HEK293 (cell line): ENCODE measurements at regions not wholly inside any gene's neighbourhood (a gene's known extent, or its start where the extent isn't known, plus 50 kb on each side); places are given as distances from the start of the nearest gene placed in this dataset.

Experiments
- CTCF ChIP-seq: fragments of 450-650 bp; formaldehyde crosslinking; IDR thresholded peaks from 2 replicates; pipeline ENCODE4 v1.5.1; 2016; ENCODE audit warnings: missing biosample characterization, missing genetic modification characterization
- GLI4 ChIP-seq: fragments of 450-650 bp; formaldehyde crosslinking; IDR thresholded peaks from 2 replicates; pipeline ENCODE4 v1.5.1; 2016; ENCODE audit warnings: missing biosample characterization, missing genetic modification characterization
- ZBTB1 ChIP-seq: fragments of 450-650 bp; formaldehyde crosslinking; IDR thresholded peaks from 2 replicates; pipeline ENCODE4 v1.5.1; 2016; ENCODE audit warnings: missing biosample characterization, missing genetic modification characterization
- ZNF121 ChIP-seq: fragments of 450-650 bp; formaldehyde crosslinking; IDR thresholded peaks from 2 replicates; pipeline ENCODE4 v1.5.1; 2016; ENCODE audit warnings: missing biosample characterization, missing genetic modification characterization
- ZNF324 ChIP-seq: fragments of 450-650 bp; formaldehyde crosslinking; IDR thresholded peaks from 2 replicates; pipeline ENCODE4 v1.5.1; 2016; ENCODE audit warnings: missing biosample characterization, missing genetic modification characterization
- TF ChIP-seq, protein P1 (sequence below): fragments of 450-650 bp; formaldehyde crosslinking; IDR thresholded peaks from 2 replicates; pipeline ENCODE4 v1.5.1; 2016; ENCODE audit warnings: missing biosample characterization, missing genetic modification characterization

GRCh38 chr14:101480747-101481530, 80.4 kb upstream of the DIO3 start:
- TF ChIP-seq GLI4 (tag by site-specific recombination) (no peak), CTCF (tag by site-specific recombination) (no peak), ZBTB1 (no peak), ZNF121 (tag by site-specific recombination) (no peak), ZNF324 (tag by site-specific recombination) (no peak)
- TF ChIP-seq, protein P1, sequence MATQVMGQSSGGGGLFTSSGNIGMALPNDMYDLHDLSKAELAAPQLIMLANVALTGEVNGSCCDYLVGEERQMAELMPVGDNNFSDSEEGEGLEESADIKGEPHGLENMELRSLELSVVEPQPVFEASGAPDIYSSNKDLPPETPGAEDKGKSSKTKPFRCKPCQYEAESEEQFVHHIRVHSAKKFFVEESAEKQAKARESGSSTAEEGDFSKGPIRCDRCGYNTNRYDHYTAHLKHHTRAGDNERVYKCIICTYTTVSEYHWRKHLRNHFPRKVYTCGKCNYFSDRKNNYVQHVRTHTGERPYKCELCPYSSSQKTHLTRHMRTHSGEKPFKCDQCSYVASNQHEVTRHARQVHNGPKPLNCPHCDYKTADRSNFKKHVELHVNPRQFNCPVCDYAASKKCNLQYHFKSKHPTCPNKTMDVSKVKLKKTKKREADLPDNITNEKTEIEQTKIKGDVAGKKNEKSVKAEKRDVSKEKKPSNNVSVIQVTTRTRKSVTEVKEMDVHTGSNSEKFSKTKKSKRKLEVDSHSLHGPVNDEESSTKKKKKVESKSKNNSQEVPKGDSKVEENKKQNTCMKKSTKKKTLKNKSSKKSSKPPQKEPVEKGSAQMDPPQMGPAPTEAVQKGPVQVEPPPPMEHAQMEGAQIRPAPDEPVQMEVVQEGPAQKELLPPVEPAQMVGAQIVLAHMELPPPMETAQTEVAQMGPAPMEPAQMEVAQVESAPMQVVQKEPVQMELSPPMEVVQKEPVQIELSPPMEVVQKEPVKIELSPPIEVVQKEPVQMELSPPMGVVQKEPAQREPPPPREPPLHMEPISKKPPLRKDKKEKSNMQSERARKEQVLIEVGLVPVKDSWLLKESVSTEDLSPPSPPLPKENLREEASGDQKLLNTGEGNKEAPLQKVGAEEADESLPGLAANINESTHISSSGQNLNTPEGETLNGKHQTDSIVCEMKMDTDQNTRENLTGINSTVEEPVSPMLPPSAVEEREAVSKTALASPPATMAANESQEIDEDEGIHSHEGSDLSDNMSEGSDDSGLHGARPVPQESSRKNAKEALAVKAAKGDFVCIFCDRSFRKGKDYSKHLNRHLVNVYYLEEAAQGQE = no peak
